COLO668 (cell line): ENCODE measurements at regions not wholly inside any gene's neighbourhood (a gene's known extent, or its start where the extent isn't known, plus 50 kb on each side); places are given as distances from the start of the nearest gene placed in this dataset.
A peak's percentile ranks its signal among the peaks of the same experiment; 100 is the strongest.
"Not testable (repeated sequence)": the region's sequence is repeated elsewhere in the genome, so short reads cannot be mapped to it uniquely, and the experiment has no call there.

ENCODE experiments used
- DNase-seq: peaks from one replicate; lab custom pipeline; 2025; ENCODE audit not compliant: unreplicated experiment; lab: John Stamatoyannopoulos, UW

- no peak for DNase-seq
Observed at GRCh38 chr2:145925591-145925990, 1405.7 kb upstream of the ZEB2 start.

DNA sequence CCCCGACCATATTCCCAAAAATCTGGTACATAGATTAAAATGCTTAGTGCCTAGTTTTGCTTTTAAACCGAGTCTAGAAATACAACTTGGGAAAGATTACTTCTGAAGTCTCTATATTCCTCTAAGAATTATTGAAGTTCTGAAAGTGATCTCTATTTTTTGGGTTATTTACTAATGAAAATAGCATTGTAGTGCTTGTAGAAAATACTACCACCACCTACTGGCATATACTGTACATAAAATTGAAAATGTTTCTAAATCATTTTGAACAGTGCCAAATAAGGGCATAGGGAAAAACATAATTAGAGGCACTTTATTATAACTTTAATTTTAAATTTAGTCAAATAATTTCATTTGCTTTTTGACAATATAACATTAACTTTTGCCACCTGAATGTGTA lies 1399.6 kb upstream of the ZEB2 start:
- DNase-seq: no peak

DNA sequence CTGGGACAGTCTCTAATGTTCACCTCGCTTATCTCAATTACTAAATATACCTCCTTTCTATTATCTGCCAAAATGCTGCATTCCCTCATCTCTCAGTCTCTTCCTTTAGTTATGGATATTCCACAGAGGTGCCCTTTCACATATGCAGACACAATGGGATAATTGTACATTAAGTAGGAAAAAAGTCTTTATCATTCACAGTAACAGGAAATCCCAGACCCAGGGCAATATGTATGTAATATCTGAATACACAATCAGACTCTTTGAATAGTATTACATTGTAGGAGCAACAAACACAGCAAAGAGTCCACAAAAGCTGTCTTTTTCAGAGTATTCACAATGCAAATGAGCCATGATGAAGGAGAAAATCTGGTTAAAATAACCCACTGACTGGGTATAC lies 1399.0 kb upstream of the ZEB2 start:
- DNase-seq: no peak

DNA sequence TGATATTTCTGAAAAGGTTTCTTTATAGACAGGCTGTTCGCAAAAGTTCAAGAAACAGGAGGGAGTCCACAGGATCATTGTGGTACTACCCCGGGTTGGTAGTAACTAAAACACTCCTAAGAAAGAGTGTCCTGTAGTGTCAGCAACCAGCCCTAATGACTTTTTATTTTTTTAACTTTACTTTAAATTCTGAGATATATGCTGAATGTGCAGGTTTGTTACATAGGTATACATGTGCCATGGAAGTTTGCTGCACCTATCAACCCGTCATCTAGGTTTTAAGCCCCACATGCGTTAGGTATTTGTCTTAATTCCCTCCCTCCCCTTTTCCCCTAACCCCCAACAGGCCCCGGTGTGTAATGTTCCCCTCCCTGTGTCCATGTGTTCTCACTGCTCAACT lies 1396.9 kb upstream of the ZEB2 start:
- DNase-seq: no peak

GRCh38 chr2:145914716-145915115 lies 1394.8 kb upstream of the ZEB2 start:
- no peak for DNase-seq

- no peak for DNase-seq
Observed at GRCh38 chr2:145910416-145910815, 1390.5 kb upstream of the ZEB2 start.

DNA sequence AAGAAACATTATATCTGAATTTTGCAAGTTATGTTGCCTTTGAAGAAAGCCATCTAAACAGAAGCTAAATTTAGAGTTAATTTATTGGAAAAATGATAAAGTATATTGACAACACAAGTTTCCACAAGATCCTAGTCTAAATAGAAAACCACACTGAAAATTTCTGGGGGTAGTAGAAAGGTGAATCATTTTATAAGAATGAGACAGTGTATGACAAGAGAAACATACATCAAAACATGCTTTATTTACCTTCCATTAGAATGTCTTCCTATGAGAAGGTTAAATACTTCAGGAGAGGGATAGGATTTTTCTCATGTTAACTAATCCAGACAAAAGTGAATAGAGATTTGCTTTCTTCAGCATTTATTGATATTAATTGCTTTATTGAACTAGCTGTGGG lies 1389.8 kb upstream of the ZEB2 start:
- DNase-seq: no peak

- DNase-seq: no peak
Observed at GRCh38 chr2:145909175-145909755, 1389.3 kb upstream of the ZEB2 start.

GRCh38 chr2:145906354-145906753 lies 1386.4 kb upstream of the ZEB2 start:
- DNase-seq: no peak

- DNase-seq: no peak
Observed at GRCh38 chr2:145905371-145905770, 1385.5 kb upstream of the ZEB2 start.

- no peak for DNase-seq
Observed at GRCh38 chr2:145897151-145897550, 1377.2 kb upstream of the ZEB2 start.

DNA sequence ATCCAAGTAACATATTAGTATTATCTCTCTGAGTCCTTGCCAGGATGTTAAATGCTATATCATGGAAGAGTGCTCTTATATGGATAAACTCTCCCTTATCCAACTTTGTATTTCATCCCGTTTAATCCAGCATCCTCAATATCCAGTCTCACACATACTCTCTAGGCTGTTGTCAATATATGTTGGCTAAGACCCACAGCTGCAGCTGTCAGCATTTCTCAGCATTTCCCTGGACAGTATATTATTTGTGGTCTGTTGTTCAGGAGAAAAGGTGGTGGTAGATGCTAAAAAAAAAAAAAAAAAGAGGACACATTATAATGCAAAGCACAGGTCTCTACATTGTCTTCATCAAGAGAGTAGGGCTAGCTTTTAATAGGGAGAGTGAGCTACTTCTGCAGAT lies 1368.0 kb upstream of the ZEB2 start:
- DNase-seq: no peak

- not testable (repeated sequence) for DNase-seq
Observed at GRCh38 chr2:145880997-145881396, 1361.1 kb upstream of the ZEB2 start.

GRCh38 chr2:145875016-145875415 lies 1355.1 kb upstream of the ZEB2 start:
- no peak for DNase-seq

DNA sequence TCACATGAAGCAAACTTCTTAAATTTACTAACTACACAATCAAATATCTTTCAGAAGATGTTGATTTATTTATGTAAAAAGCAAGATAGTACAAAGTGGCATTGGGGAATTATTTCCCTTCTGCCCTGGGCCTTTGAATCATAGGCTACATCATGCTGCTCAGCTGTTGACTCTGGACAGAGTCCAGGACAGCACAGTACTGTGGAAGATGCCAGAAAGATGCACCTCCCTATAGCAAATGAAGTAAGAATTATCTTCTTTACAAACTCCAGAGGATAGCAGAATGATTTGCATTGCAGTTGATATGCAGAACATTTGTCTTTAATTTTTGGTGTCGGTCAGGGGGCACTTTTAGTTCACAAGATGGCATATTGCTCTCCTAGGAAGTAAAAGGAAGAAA lies 1354.5 kb upstream of the ZEB2 start:
- no peak for DNase-seq

GRCh38 chr2:145864501-145864900 lies 1344.6 kb upstream of the ZEB2 start:
- DNase-seq: no peak

DNA sequence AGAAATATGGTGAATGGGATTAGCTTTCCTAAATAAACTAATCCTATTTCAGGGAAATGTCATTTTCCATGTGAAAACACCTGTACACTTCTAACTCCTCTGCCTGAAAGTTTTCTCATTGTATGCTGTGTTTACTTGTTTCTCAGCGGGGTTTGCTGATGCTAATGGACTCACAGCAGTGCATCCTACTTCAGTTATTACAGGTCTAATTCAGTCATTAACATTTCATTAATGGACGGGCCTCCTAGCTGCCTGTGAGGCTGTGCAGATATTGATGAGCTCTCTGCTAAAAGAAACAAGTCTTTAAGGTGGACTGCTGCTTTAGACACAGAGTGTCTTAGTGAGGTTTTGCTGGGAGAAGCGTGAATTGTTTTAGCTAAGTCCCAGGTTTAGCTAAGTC lies 1342.0 kb upstream of the ZEB2 start:
- DNase-seq: no peak

DNA sequence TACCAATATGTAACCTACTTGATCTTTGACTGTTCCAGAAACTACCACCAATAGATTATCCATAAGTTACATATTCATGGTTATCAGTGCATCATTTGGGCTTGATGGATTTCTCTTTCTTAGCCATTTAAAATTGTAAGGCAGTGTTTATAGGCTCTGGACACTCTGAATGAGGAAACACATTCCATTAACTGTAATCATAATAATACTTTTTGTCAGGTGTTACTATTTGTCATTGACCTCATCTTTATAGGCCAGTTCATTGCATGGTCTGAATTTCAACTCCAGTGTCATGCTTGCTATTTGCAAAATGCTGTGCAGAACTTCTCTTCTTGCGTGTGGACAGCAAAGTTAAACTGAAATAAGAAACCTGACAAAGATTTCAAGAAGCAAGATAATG lies 1340.2 kb upstream of the ZEB2 start:
- no peak for DNase-seq

DNA sequence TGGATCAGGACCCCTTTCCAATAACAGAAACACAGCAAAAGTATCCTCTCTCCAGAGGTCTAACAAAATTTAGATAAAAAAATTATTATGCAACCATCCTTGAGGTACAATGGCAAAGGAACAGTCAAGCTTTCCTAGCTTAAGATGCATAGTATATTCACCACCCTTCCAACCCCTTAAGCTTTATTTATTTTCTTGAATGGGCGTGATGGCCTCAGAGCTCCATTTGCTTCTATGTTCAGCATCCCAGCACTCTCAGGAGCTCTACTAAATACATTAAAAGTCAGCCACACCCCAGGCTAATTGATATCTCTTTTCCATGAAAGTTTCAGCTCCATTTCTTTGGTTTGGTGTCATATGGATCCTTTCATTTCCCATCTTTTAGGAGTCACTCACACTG lies 1335.2 kb upstream of the ZEB2 start:
- DNase-seq: no peak

DNA sequence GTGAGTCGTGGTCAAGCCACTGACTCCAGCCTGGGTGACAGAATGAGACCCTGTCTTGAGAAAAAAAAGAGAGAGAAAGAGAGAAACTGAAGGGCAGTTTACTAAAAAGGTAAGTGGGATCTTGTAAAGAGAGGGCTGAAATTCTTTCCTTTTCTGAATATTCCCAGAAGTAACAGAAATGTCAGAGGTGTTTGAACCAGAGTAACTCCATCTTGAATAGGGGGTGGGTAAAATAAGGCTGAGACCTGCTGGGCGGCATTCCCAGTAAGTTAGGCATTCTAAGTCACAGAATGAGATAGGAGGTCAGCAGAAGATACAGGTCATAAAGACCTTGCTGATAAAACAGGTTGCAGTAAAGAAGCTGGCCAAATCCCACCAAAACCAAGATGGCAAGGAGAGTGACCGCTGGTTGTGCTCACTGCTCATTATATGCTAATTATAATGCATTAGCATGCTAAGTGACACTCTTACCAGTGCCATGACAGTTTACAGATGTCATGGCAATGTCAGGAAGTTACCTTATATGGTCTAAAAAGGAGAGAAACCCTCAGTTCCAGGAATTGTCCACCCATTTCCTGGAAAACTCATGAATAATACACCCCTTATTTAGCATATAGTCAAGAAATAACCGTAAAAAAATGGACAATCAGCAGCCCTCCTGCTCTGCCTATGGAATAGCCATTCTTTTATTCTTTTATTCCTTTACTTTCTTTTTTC lies 1334.3 kb upstream of the ZEB2 start:
- DNase-seq: no peak

DNA sequence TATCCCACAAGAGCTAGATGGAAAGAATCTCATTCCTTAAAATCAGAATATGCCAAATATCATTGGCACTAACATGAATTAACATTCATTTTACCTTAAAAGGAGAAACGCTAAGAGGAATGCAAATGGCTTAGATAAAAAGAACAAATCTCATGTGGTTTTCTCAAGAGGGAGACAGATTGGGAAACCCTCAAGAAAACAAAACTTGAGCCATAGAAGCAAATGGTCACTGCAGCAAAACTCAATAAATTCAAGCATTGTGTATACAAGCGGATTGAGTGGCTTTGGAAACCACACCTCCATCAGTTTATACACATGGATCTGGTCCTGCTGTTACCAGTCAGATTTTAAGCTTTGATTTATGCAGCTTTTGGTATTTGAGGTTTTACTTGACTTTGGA lies 1331.8 kb upstream of the ZEB2 start:
- DNase-seq: no peak

DNA sequence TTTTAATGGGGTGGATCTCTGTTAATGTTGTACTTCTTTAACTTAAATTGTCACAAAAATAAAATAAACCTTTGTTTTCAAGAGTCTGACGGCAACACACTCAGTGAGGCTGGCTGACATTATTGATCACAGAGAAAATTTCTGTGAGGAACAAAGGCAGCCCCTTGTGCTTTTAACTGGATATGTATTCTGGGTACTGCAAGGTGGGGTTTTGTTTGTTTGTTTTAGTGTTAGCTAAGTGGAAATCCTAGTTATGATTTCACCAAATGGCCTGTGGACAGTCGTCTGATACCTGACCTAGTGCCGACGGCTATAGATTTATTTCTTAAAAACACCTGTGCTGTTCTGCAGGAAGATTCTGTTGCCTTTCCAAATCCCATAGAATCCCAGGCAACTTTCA lies 1329.5 kb upstream of the ZEB2 start:
- peak; percentile 7 for DNase-seq

- no peak for DNase-seq
Observed at GRCh38 chr2:145846982-145847381, 1327.1 kb upstream of the ZEB2 start.
